ENCODE measurements at regions not wholly inside any gene's neighbourhood (a gene's known extent, or its start where the extent isn't known, plus 50 kb on each side); places are given as distances from the start of the nearest gene placed in this dataset.

DNA sequence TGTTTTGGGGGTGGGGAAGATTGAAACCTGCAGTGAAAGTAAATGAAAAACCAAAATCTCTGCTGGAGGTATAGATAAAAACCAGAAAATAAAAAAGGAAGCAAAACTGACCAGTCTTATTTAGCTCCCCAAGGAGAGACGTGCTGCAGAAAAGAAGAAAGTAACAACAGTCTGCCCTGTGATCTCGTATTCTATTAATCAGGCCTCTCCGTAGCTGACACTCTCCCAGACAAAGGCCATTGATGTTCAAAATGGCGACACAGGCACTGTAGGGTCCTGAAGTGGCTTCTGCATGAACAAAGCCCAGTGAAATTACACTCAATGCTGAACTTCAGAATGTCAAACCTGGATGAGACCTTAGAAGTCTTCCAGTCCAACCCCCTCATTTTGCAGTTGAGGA lies 106.6 kb downstream of the NXPE2 start:
- H3F3A ChIP-seq (ENCODE audit: low read length, unreplicated experiment): no peaks in the 10 kb centered on the region
- H3K4me2 ChIP-seq (ENCODE audit: low read length): no peak overlapping the region
- POLR2A ChIA-PET (ENCODE audit: unreplicated experiment): no interaction called here
- TF ChIP-seq EZH2 (IDR thresholded peaks at IDR 0.05; ENCODE audit: low read length, unreplicated experiment) (no peak), EZH2phosphoT487 (IDR thresholded peaks at IDR 0.05; ENCODE audit: borderline replicate concordance, low read length) (no peak)
- TF ChIP-seq, protein P1, sequence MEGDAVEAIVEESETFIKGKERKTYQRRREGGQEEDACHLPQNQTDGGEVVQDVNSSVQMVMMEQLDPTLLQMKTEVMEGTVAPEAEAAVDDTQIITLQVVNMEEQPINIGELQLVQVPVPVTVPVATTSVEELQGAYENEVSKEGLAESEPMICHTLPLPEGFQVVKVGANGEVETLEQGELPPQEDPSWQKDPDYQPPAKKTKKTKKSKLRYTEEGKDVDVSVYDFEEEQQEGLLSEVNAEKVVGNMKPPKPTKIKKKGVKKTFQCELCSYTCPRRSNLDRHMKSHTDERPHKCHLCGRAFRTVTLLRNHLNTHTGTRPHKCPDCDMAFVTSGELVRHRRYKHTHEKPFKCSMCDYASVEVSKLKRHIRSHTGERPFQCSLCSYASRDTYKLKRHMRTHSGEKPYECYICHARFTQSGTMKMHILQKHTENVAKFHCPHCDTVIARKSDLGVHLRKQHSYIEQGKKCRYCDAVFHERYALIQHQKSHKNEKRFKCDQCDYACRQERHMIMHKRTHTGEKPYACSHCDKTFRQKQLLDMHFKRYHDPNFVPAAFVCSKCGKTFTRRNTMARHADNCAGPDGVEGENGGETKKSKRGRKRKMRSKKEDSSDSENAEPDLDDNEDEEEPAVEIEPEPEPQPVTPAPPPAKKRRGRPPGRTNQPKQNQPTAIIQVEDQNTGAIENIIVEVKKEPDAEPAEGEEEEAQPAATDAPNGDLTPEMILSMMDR (conservative IDR thresholded peaks at IDR 0.05; ENCODE audit: low read depth, low read length): no peak
- no peak overlapping the region for H2AFZ ChIP-seq (ENCODE audit: low read length)
- H3K9me3 ChIP-seq (ENCODE audit: low read length): no peaks in the 10 kb centered on the region
- ATAC-seq (no peak), DNase-seq (no peak)
- CTCF ChIA-PET: no interaction called here
- no peak overlapping the region for H3K9ac ChIP-seq (ENCODE audit: low read length)
- no peaks in the 10 kb centered on the region for H3K36me3 ChIP-seq (ENCODE audit: low read depth, low read length)
- no peaks in the 10 kb centered on the region for H3K4me1 ChIP-seq (ENCODE audit: insufficient read depth, low read length)
- no peaks in the 10 kb centered on the region for H3K79me2 ChIP-seq (ENCODE audit: low read length)
- no peak overlapping the region for H3K4me3 ChIP-seq (ENCODE audit: low read length)
- intact Hi-C loops (cut with micrococcal nuclease): no loop called here
- no peaks in the 10 kb centered on the region for H3K9me2 ChIP-seq (replicated peaks; ENCODE audit: low read length)
- H4K20me1 ChIP-seq (ENCODE audit: low read length): no peaks in the 10 kb centered on the region
- BruUV-seq (replicated peaks): no TSS peak
- no peak overlapping the region for H3K27ac ChIP-seq (ENCODE audit: low read length)
- H3K27me3 ChIP-seq (ENCODE audit: low read length): peaks cover 23% of the 10 kb centered on the region

DNA sequence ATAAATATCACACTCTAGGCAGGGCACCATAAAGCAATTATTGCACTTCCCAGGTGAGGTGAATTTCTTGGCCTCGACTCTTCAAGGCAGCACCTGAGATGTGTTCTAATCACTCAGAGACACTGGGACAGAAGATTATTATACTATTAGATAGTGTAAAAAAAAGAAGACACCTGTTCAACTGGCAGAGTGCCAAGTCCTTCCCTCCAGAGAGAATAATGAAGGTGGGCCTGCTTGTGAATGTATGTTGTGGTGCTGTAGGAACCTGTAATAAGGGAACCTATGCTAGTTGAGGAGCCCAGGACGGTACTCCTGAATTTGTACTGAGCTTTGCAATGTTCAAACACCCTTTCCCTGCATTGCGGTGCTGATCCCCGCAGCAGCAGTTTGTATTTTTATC lies 107.5 kb downstream of the NXPE2 start:
- Histone ChIP-seq H3K4me3 (ENCODE audit: low read length) (no peak overlapping the region), H3K9ac (ENCODE audit: low read length) (no peak overlapping the region), H3K27me3 (ENCODE audit: low read length) (peaks cover 15% of the 10 kb centered on the region), H3K9me2 (replicated peaks; ENCODE audit: low read length) (no peaks in the 10 kb centered on the region), H3K36me3 (ENCODE audit: low read depth, low read length) (no peaks in the 10 kb centered on the region), H3K27ac (ENCODE audit: low read length) (no peak overlapping the region), H3K79me2 (ENCODE audit: low read length) (no peaks in the 10 kb centered on the region), H3K4me1 (ENCODE audit: insufficient read depth, low read length) (no peaks in the 10 kb centered on the region), H3K4me2 (ENCODE audit: low read length) (no peak overlapping the region), H3F3A (ENCODE audit: low read length, unreplicated experiment) (no peaks in the 10 kb centered on the region), H4K20me1 (ENCODE audit: low read length) (no peaks in the 10 kb centered on the region), H3K9me3 (ENCODE audit: low read length) (no peaks in the 10 kb centered on the region), H2AFZ (ENCODE audit: low read length) (no peak overlapping the region)
- TF ChIP-seq, protein P1 (conservative IDR thresholded peaks at IDR 0.05; ENCODE audit: low read depth, low read length): no peak
- TF ChIP-seq EZH2 (IDR thresholded peaks at IDR 0.05; ENCODE audit: low read length, unreplicated experiment) (no peak), EZH2phosphoT487 (IDR thresholded peaks at IDR 0.05; ENCODE audit: borderline replicate concordance, low read length) (no peak)
- intact Hi-C loops (cut with micrococcal nuclease): no loop called here
- DNase-seq: no peak
- CTCF ChIA-PET: no interaction called here
- no TSS peak for BruUV-seq (replicated peaks)
- POLR2A ChIA-PET (ENCODE audit: unreplicated experiment): no interaction called here
- ATAC-seq: no peak

DNA sequence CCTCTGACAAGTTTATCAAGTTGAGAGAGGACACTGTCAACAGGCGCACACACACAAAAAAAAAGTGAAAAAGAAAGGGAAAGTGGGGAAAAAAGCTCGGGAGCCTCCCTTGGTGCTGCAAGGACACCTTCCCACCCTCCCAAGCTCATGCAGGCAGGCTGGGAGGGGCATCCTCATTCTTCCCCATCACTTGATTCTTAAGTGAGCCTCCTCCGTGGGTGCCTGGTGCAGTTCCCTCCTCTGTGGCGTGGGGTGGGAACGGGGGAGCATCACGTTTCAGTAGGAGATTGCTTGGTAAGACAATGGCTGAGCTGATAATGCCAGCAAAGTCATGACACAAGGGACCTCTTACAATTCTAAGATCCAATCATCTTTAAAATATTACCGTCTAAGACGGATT lies 108.8 kb downstream of the NXPE2 start:
- TF ChIP-seq, protein P1 (conservative IDR thresholded peaks at IDR 0.05; ENCODE audit: low read depth, low read length): no peak
- no peak for TF ChIP-seq EZH2 (IDR thresholded peaks at IDR 0.05; ENCODE audit: low read length, unreplicated experiment)
- no peak overlapping the region for H3K9ac ChIP-seq (ENCODE audit: low read length)
- DNase-seq (no peak), ATAC-seq (no peak)
- H3K27me3 ChIP-seq (ENCODE audit: low read length): peaks cover 15% of the 10 kb centered on the region
- H3K4me2 ChIP-seq (ENCODE audit: low read length): no peak overlapping the region
- ChIA-PET CTCF (no interaction called here), POLR2A (ENCODE audit: unreplicated experiment) (no interaction called here)
- H3K79me2 ChIP-seq (ENCODE audit: low read length): no peaks in the 10 kb centered on the region
- H3K4me1 ChIP-seq (ENCODE audit: insufficient read depth, low read length): no peaks in the 10 kb centered on the region
- H3K9me2 ChIP-seq (replicated peaks; ENCODE audit: low read length): no peaks in the 10 kb centered on the region
- H3K9me3 ChIP-seq (ENCODE audit: low read length): no peaks in the 10 kb centered on the region
- H3F3A ChIP-seq (ENCODE audit: low read length, unreplicated experiment): no peaks in the 10 kb centered on the region
- BruUV-seq (replicated peaks): no TSS peak
- no peak overlapping the region for H2AFZ ChIP-seq (ENCODE audit: low read length)
- no peak overlapping the region for H3K27ac ChIP-seq (ENCODE audit: low read length)
- H4K20me1 ChIP-seq (ENCODE audit: low read length): no peaks in the 10 kb centered on the region
- no peaks in the 10 kb centered on the region for H3K36me3 ChIP-seq (ENCODE audit: low read depth, low read length)
- no peak overlapping the region for H3K4me3 ChIP-seq (ENCODE audit: low read length)
- intact Hi-C loops (cut with micrococcal nuclease): no loop called here

Data from PC-3 (cell line).